HG03571 (cell line): ENCODE measurements at regions not wholly inside any gene's neighbourhood (a gene's known extent, or its start where the extent isn't known, plus 50 kb on each side); places are given as distances from the start of the nearest gene placed in this dataset.

Source experiments
- ATAC-seq: cut with Tn5 transposase; IDR thresholded peaks from one replicate; pipeline ENCODE4 v1.9.1; 2021; ENCODE audit not compliant: unreplicated experiment

DNA sequence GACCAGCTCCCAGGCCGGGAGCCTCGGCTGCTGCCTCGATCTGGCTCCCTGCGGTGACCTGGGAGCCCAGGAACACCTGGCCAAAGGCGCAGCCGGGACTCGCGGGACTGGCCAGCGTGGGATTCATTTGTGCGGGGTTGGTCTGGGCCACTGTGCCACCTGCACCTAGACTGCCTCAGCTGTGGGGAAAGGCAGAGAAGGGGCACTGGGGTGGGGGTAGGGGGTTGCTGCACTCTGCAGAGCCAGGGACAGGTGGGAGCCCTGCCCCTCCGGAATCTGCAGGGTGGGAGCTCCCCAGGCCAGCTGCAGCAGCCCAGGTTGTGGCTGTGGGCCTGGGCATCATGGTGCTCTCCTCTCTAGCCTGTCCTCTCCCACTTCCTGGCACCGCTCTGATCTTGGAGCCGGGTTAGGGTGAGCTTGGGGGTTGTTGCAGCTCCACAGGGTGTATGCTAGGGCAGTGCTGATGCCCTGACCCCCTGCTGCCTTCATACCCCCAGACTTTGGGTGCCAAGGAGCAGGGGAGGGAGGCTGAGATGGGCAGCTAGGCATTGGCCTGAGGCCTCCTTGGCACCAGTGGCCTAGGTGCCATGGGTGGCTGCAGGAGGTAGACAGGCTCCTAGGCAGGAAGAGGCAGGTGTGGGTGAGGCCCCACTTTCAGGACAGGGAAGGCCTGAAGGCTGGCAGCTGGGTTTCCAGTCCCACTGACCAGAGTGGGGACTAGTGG is 57.5 kb upstream of the ETV3 start:
- ATAC-seq = no peak

GRCh38 chr1:157194731-157195520 is 56.7 kb upstream of the ETV3 start:
- no peak for ATAC-seq

DNA sequence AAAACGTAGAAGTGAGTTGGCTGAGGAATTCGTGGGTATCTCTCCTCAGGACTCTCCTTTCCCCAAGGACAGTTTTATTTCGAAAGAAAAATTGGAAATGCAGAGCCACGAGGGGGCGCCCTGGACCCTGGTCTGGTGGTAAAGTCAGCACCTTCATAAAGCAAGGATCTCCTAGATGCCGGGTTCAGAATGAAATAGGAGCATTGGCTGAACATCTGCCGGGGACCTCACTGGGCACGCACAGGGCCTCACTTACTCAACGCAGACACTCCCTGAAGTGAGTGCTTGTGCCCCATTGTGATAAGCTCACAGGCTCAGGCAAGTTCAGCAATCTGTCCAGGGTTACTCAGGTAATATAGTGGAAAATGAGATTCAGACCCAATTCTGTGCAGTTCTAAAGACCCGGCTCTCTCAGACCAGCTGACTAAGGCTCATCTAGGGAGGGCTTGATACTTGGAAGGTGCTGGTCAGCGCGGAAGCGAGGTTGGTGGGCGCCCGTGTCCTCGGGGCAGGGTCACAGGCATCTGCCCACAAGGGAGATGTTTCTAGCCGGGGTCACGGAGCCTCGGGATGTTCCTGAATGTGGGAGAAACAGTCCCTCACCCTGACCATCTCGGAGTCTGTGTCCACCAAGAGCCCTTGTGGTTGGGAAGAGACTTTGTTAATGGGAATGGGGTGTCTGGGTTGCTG is 55.7 kb upstream of the ETV3 start:
- no peak for ATAC-seq

GRCh38 chr1:157193219-157193618 is 55.0 kb upstream of the ETV3 start:
- no peak for ATAC-seq

- no peak for ATAC-seq
These were observed 52.1 kb upstream of the ETV3 start for GRCh38 chr1:157189986-157190982.

- ATAC-seq = no peak
These were observed 50.9 kb upstream of the ETV3 start for GRCh38 chr1:157189096-157189495.
